Heart right ventricle (tissue), 16 donors: ENCODE measurements at regions not wholly inside any gene's neighbourhood (a gene's known extent, or its start where the extent isn't known, plus 50 kb on each side); places are given as distances from the start of the nearest gene placed in this dataset.

Experiments used
- ATAC-seq, 8 donors: fragments of 200-7000 bp; cut with Tn5 transposase; one replicate each; pipeline ENCODE4 v1.9.1; 2020; ENCODE audit warnings: mild to moderate bottlenecking in 8 of 8, moderate library complexity in 8 of 8, moderate number of reproducible peaks in 1 of 8
- DNase-seq, 2 donors: peaks; one replicate each; pipeline ENCODE4 v3.0.0-alpha.2; 2020
- H3K27ac ChIP-seq, 10 donors: fragments of 200-600 bp; sonication (generic) in 2 of 10; one replicate each; pipeline versions ENCODE4 v1.5.0 to v1.8.0; 2020 to 2022; ENCODE audit warnings: mild to moderate bottlenecking in 3 of 10
- H3K27me3 ChIP-seq, 7 donors: fragments of 200-600 bp; one replicate each; pipeline ENCODE4 v1.8.0; 2021 to 2022; ENCODE audit warnings: mild to moderate bottlenecking in 2 of 7
- H3K36me3 ChIP-seq, 9 donors: fragments of 200-600 bp; sonication (generic) in 1 of 9; one replicate each; pipeline versions ENCODE4 v1.5.0 to v1.8.0; 2020 to 2022; ENCODE audit warnings: mild to moderate bottlenecking in 2 of 9
- H3K4me1 ChIP-seq, 9 donors: fragments of 200-600 bp; sonication (generic) in 1 of 9; one replicate each; pipeline versions ENCODE4 v1.5.0 to v1.8.0; 2020 to 2022; ENCODE audit warnings: mild to moderate bottlenecking in 4 of 9
- H3K4me3 ChIP-seq, 10 donors: fragments of 200-600 bp; sonication (generic) in 2 of 10; one replicate each; pipeline versions ENCODE4 v1.5.0 to v1.8.0; 2020 to 2022; ENCODE audit warnings: mild to moderate bottlenecking in 7 of 10, moderate library complexity in 2 of 10
- H3K9me3 ChIP-seq, 11 donors: fragments of 200-600 bp in 10 of 11; sonication (generic) in 2 of 11; one replicate each; pipeline versions ENCODE4 v1.5.0 to v1.8.0; 2013 to 2022; ENCODE audit warnings: mild to moderate bottlenecking in 2 of 11, control low read depth in 1 of 11, moderate library complexity in 1 of 11
- CTCF ChIP-seq, 9 donors: fragments of 200-600 bp; sonication (generic) in 2 of 9; IDR thresholded peaks; one replicate each; pipeline versions ENCODE4 v1.5.0 to v1.8.0; 2021 to 2022; ENCODE audit warnings: antibody characterized with exemption in 9 of 9, mild to moderate bottlenecking in 5 of 9, moderate library complexity in 1 of 9
- WGBS, 2 donors: extraction: QIAGEN DNeasy Blood & Tissue Kit; methylation state at CpG; one replicate each; pipeline ENCODE4 v1.1.7; 2013; ENCODE audit warnings: inconsistent platforms in 1 of 2; 5-methylcytosine and 5-hydroxymethylcytosine counted together
- intact Hi-C, 10 donors: fragments of 100-400 bp; cut with DNase I; formaldehyde crosslinking; loops; one replicate each; pipeline versions ENCODE4 v1.11.1 to v1.14.2; 2022
- donor health status: Arrhythmogenic right ventricular cardiomyopathy.
- donor health status: ischemic (EF 13 %, LVEDD 7.1; RV severe dilation, severe dysfunction).
- donor health status: healthy with polysubstance abuse.
- donor health status: DM: no; HTN: yes; CAD: no.
- donor health status: DM: no; HTN: no; CAD: no.
- donor health status: ischemic (EF 25% LVEDD 6.9; RV normal size, moderate dysfunction).
- donor health status: ischemic (EF 25% LVEDD 5.7; RV mildly dilated, moderate dysfunction).
- donor health status: healthy.
- donor health status: DM: yes; HTN: yes; CAD: no.
- donor health status: Ischemic cardiomyopathy.
- donor health status: ischemic (EF 35%, LVEDD 5.7; RV mildly dilated, moderate dysfunction).
- donor health status: nonischemic (EF 11% LVEDD 7.7; RV severe dilation, severe dysfunction).
- donor health status: DM: yes; HTN: yes; CAD: no.
- donor health status: PGD.
- donor health status: ischemic (EF 29% LVEDD 5.4; RV normal size, mild dysfunction).
- donor health status: nonischemic (EF 23%, LVEDD 6.1; RV moderate dilation, normal function).

GRCh38 chr5:3393122-3393919 is 202.3 kb upstream of the IRX1 start:
- no peak for TF ChIP-seq CTCF (IDR thresholded peaks at IDR 0.05)
- Histone ChIP-seq H3K27me3 (no peaks in the 10 kb centered on the region), H3K27ac (no peak overlapping the region), H3K36me3 (no peaks in the 10 kb centered on the region), H3K4me1 (peaks cover 0 to 14% (median 0%) of the 10 kb centered on the region in 9 donors), H3K9me3 (peaks cover 0 to 6% (median 0%) of the 10 kb centered on the region in 11 donors), H3K4me3 (no peak overlapping the region)
- intact Hi-C loops: no loop called here
- DNase-seq: no peak
- 77 to 87% methylated on average over 27 of the region's 27 CpGs for WGBS, 2 donors
- ATAC-seq: no peak

GRCh38 chr5:3392306-3392939 is 203.2 kb upstream of the IRX1 start:
- WGBS, 2 donors: 81 to 88% methylated on average over 6 of the region's 6 CpGs
- no peaks in the 10 kb centered on the region for H3K27me3 ChIP-seq
- intact Hi-C loops: no loop called here
- no peaks in the 10 kb centered on the region for H3K9me3 ChIP-seq
- ATAC-seq (no peak), DNase-seq (no peak)
- H3K4me1 ChIP-seq: peaks cover 0 to 14% (median 0%) of the 10 kb centered on the region in 9 donors
- H3K4me3 ChIP-seq: no peak overlapping the region
- no peak for TF ChIP-seq CTCF (IDR thresholded peaks at IDR 0.05)
- no peak overlapping the region for H3K27ac ChIP-seq
- H3K36me3 ChIP-seq: no peaks in the 10 kb centered on the region

- Histone ChIP-seq H3K27me3 (no peaks in the 10 kb centered on the region), H3K9me3 (no peaks in the 10 kb centered on the region), H3K4me1 (peaks cover 0 to 14% (median 0%) of the 10 kb centered on the region in 9 donors), H3K27ac (no peak overlapping the region), H3K4me3 (no peak overlapping the region), H3K36me3 (no peaks in the 10 kb centered on the region)
- TF ChIP-seq CTCF (IDR thresholded peaks at IDR 0.05): no peak
- DNase-seq: no peak
- 81 to 83% methylated on average over 7 of the region's 7 CpGs for WGBS, 2 donors
- intact Hi-C loops: no loop called here
- ATAC-seq: no peak
Measured at GRCh38 chr5:3391210-3391609, 204.4 kb upstream of the IRX1 start.

- no peak for TF ChIP-seq CTCF (IDR thresholded peaks at IDR 0.05)
- Histone ChIP-seq H3K4me1 (peaks cover 0 to under 1% (median 0%) of the 10 kb centered on the region in 9 donors), H3K36me3 (no peaks in the 10 kb centered on the region), H3K4me3 (no peak overlapping the region), H3K9me3 (no peaks in the 10 kb centered on the region), H3K27me3 (peaks cover 0 to 3% (median 0%) of the 10 kb centered on the region in 7 donors), H3K27ac (no peak overlapping the region)
- intact Hi-C loops: no loop called here
- 73 to 76% methylated on average over 11 of the region's 11 CpGs for WGBS, 2 donors
- DNase-seq (no peak), ATAC-seq (no peak)
Measured at GRCh38 chr5:3389471-3390026, 206.1 kb upstream of the IRX1 start.
